ENCODE measurements at regions not wholly inside any gene's neighbourhood (a gene's known extent, or its start where the extent isn't known, plus 50 kb on each side); places are given as distances from the start of the nearest gene placed in this dataset.
"Not testable (repeated sequence)": the region's sequence is repeated elsewhere in the genome, so short reads cannot be mapped to it uniquely, and the experiment has no call there.

- H3K4me1 Mint-ChIP-seq; H3K27ac ChIP-seq (ENCODE audit: low read depth); H3K9me2 ChIP-seq (ENCODE audit: insufficient read depth); H3K27me3 ChIP-seq (ENCODE audit: insufficient read depth); H3K36me3 ChIP-seq (ENCODE audit: insufficient read depth); H3K4me1 ChIP-seq (ENCODE audit: insufficient read depth); DNase-seq (ENCODE audit: low spot score); H3K79me2 ChIP-seq (replicated peaks; ENCODE audit: insufficient read depth); H4K20me1 ChIP-seq (replicated peaks; ENCODE audit: insufficient read depth); H3F3A ChIP-seq (replicated peaks; ENCODE audit: low read depth); H2AFZ ChIP-seq; H3K27ac Mint-ChIP-seq; H3K9me3 Mint-ChIP-seq; H3K4me3 ChIP-seq; H3K4me2 ChIP-seq; H3K4me3 Mint-ChIP-seq; ATAC-seq: not testable (repeated sequence)
- Mint-ChIP-seq H3K27me3 (ENCODE audit: insufficient read depth, low read depth, poor library complexity) (peaks cover 17% of the 10 kb centered on the region), H3K36me3 (ENCODE audit: low read depth) (peaks cover 38% of the 10 kb centered on the region)
These were observed 141.6 kb upstream of the TPTE start for GRCh38 chr21:10379816-10380215.

GRCh38 chr21:10381687-10382060 lies 139.7 kb upstream of the TPTE start:
- H3K27ac Mint-ChIP-seq; H3K27me3 ChIP-seq (ENCODE audit: insufficient read depth); H3K4me1 Mint-ChIP-seq; H3K4me1 ChIP-seq (ENCODE audit: insufficient read depth); H3F3A ChIP-seq (replicated peaks; ENCODE audit: low read depth); ATAC-seq; H3K79me2 ChIP-seq (replicated peaks; ENCODE audit: insufficient read depth); DNase-seq (ENCODE audit: low spot score); H3K9me3 Mint-ChIP-seq; H3K4me3 Mint-ChIP-seq; H3K9me2 ChIP-seq (ENCODE audit: insufficient read depth); H3K4me3 ChIP-seq; H4K20me1 ChIP-seq (replicated peaks; ENCODE audit: insufficient read depth); H2AFZ ChIP-seq; H3K4me2 ChIP-seq; H3K27ac ChIP-seq (ENCODE audit: low read depth): not testable (repeated sequence)
- 0 out of 2 replicates have a peak, but pooled peaks cover 14% of the 10 kb centered on the region for H3K36me3 ChIP-seq (ENCODE audit: insufficient read depth)
- peaks cover 26% of the 10 kb centered on the region for H3K36me3 Mint-ChIP-seq (ENCODE audit: low read depth)
- peaks cover 14% of the 10 kb centered on the region for H3K27me3 Mint-ChIP-seq (ENCODE audit: insufficient read depth, low read depth, poor library complexity)

GRCh38 chr21:10382135-10382534 lies 139.2 kb upstream of the TPTE start:
- H3K27ac Mint-ChIP-seq; H3K9me3 Mint-ChIP-seq; H3K4me3 ChIP-seq; H3K4me3 Mint-ChIP-seq; H3K9me2 ChIP-seq (ENCODE audit: insufficient read depth); H3K4me1 ChIP-seq (ENCODE audit: insufficient read depth); DNase-seq (ENCODE audit: low spot score); H4K20me1 ChIP-seq (replicated peaks; ENCODE audit: insufficient read depth); H3K4me2 ChIP-seq; H3K27ac ChIP-seq (ENCODE audit: low read depth); H3K79me2 ChIP-seq (replicated peaks; ENCODE audit: insufficient read depth); H3K27me3 ChIP-seq (ENCODE audit: insufficient read depth); ATAC-seq; H3F3A ChIP-seq (replicated peaks; ENCODE audit: low read depth); H2AFZ ChIP-seq; H3K4me1 Mint-ChIP-seq: not testable (repeated sequence)
- 0 out of 2 replicates have a peak, but pooled peaks cover 14% of the 10 kb centered on the region for H3K36me3 ChIP-seq (ENCODE audit: insufficient read depth)
- H3K36me3 Mint-ChIP-seq (ENCODE audit: low read depth), result peaks cover 26% of the 10 kb centered on the region
- peaks cover 14% of the 10 kb centered on the region for H3K27me3 Mint-ChIP-seq (ENCODE audit: insufficient read depth, low read depth, poor library complexity)

- not testable (repeated sequence) for H2AFZ ChIP-seq; DNase-seq (ENCODE audit: low spot score); H3K9me3 Mint-ChIP-seq
These were observed 138.8 kb upstream of the TPTE start for GRCh38 chr21:10382580-10382979.

GRCh38 chr21:10383571-10383970 lies 137.8 kb upstream of the TPTE start:
- H3K9me2 ChIP-seq (ENCODE audit: insufficient read depth); H3K4me2 ChIP-seq; H3K27ac ChIP-seq (ENCODE audit: low read depth); DNase-seq (ENCODE audit: low spot score); H3K4me3 Mint-ChIP-seq; H3K9me3 Mint-ChIP-seq; H3K79me2 ChIP-seq (replicated peaks; ENCODE audit: insufficient read depth); H3K27ac Mint-ChIP-seq; H3K4me1 Mint-ChIP-seq; H3K4me1 ChIP-seq (ENCODE audit: insufficient read depth); H3K27me3 Mint-ChIP-seq (ENCODE audit: insufficient read depth, low read depth, poor library complexity); H2AFZ ChIP-seq; ATAC-seq; H4K20me1 ChIP-seq (replicated peaks; ENCODE audit: insufficient read depth); H3K4me3 ChIP-seq; H3K27me3 ChIP-seq (ENCODE audit: insufficient read depth); H3F3A ChIP-seq (replicated peaks; ENCODE audit: low read depth): not testable (repeated sequence)
- 0 out of 2 replicates have a peak, but pooled peaks cover 11% of the 10 kb centered on the region for H3K36me3 ChIP-seq (ENCODE audit: insufficient read depth)
- peaks cover 15% of the 10 kb centered on the region for H3K36me3 Mint-ChIP-seq (ENCODE audit: low read depth)

More at GRCh38 chr21:10382580-10382979, 138.8 kb upstream of the TPTE start:
- not testable (repeated sequence) for H3K27me3 ChIP-seq (ENCODE audit: insufficient read depth); H3K4me3 ChIP-seq; H3K27ac ChIP-seq (ENCODE audit: low read depth); ATAC-seq; H4K20me1 ChIP-seq (replicated peaks; ENCODE audit: insufficient read depth); H3K4me3 Mint-ChIP-seq; H3F3A ChIP-seq (replicated peaks; ENCODE audit: low read depth); H3K79me2 ChIP-seq (replicated peaks; ENCODE audit: insufficient read depth); H3K27ac Mint-ChIP-seq; H3K4me1 ChIP-seq (ENCODE audit: insufficient read depth); H3K9me2 ChIP-seq (ENCODE audit: insufficient read depth); H3K4me1 Mint-ChIP-seq; H3K4me2 ChIP-seq
- Mint-ChIP-seq H3K27me3 (ENCODE audit: insufficient read depth, low read depth, poor library complexity) (peaks cover 14% of the 10 kb centered on the region), H3K36me3 (ENCODE audit: low read depth) (peaks cover 23% of the 10 kb centered on the region)
- H3K36me3 ChIP-seq (ENCODE audit: insufficient read depth), result 0 out of 2 replicates have a peak, but pooled peaks cover 14% of the 10 kb centered on the region

GRCh38 chr21:10384304-10384861 lies 137.0 kb upstream of the TPTE start:
- not testable (repeated sequence) for H3K9me3 Mint-ChIP-seq

GRCh38 chr21:10385202-10385601 lies 136.2 kb upstream of the TPTE start:
- not testable (repeated sequence) for H3K27me3 ChIP-seq (ENCODE audit: insufficient read depth); H3K36me3 Mint-ChIP-seq (ENCODE audit: low read depth); DNase-seq (ENCODE audit: low spot score); H3K27ac ChIP-seq (ENCODE audit: low read depth); H3F3A ChIP-seq (replicated peaks; ENCODE audit: low read depth); ATAC-seq; H3K79me2 ChIP-seq (replicated peaks; ENCODE audit: insufficient read depth); H3K9me2 ChIP-seq (ENCODE audit: insufficient read depth); H3K4me3 Mint-ChIP-seq; H3K4me2 ChIP-seq; H4K20me1 ChIP-seq (replicated peaks; ENCODE audit: insufficient read depth); H3K9me3 Mint-ChIP-seq; H3K4me1 ChIP-seq (ENCODE audit: insufficient read depth); H2AFZ ChIP-seq; H3K27ac Mint-ChIP-seq; H3K27me3 Mint-ChIP-seq (ENCODE audit: insufficient read depth, low read depth, poor library complexity); H3K4me1 Mint-ChIP-seq
- peaks cover 14% of the 10 kb centered on the region; the same call in 1 of the 2 replicates for H3K36me3 ChIP-seq (ENCODE audit: insufficient read depth)
- H3K4me3 ChIP-seq, result peak overlapping the region; percentile 17; the same call in 1 of the 2 replicates

More at GRCh38 chr21:10384304-10384861, 137.0 kb upstream of the TPTE start:
- not testable (repeated sequence) for H3K4me3 ChIP-seq; H3K4me1 ChIP-seq (ENCODE audit: insufficient read depth); H3K4me3 Mint-ChIP-seq; ATAC-seq; DNase-seq (ENCODE audit: low spot score); H3K4me2 ChIP-seq; H4K20me1 ChIP-seq (replicated peaks; ENCODE audit: insufficient read depth); H3K27me3 Mint-ChIP-seq (ENCODE audit: insufficient read depth, low read depth, poor library complexity); H3K4me1 Mint-ChIP-seq; H3K79me2 ChIP-seq (replicated peaks; ENCODE audit: insufficient read depth); H3F3A ChIP-seq (replicated peaks; ENCODE audit: low read depth); H3K9me2 ChIP-seq (ENCODE audit: insufficient read depth); H3K27me3 ChIP-seq (ENCODE audit: insufficient read depth); H3K36me3 Mint-ChIP-seq (ENCODE audit: low read depth); H3K27ac Mint-ChIP-seq; H3K27ac ChIP-seq (ENCODE audit: low read depth); H2AFZ ChIP-seq
- H3K36me3 ChIP-seq (ENCODE audit: insufficient read depth), result 0 out of 2 replicates have a peak, but pooled peaks cover 11% of the 10 kb centered on the region
